Stimulated activated CD4-positive, alpha-beta T cell treated with anti-CD3 and anti-CD28 coated beads, TNF-alpha, amount 100 ng/mL, for 48 hours (primary cell): ENCODE measurements at regions not wholly inside any gene's neighbourhood (a gene's known extent, or its start where the extent isn't known, plus 50 kb on each side); places are given as distances from the start of the nearest gene placed in this dataset.

ENCODE experiments used
- DNase-seq, 3 donors: peaks; one replicate each; pipeline ENCODE4 v3.0.0-alpha.2; 2020; ENCODE audit warnings: low read depth in 3 of 3

DNA sequence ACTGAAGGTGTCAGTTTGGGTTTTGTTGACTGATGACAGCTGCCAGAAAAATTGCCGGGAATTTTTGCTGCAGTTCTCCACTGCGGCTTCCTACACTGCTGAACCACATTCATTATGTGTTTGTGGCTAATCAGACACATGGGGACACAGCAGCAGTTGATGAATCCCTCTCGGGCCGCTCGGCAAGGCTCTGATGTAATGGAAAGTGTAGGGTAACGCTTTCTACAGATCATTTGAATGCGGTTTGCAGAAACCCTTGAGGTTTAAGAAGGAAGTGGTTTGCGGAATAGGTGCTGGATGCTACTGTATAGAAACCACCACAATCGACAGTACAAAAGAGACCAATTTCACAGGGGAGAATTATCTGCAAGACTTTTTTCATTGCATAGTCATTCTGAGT is 138.7 kb upstream of the SASH1 start:
- DNase-seq: peak; percentile 33 to 62 (median 37)

DNA sequence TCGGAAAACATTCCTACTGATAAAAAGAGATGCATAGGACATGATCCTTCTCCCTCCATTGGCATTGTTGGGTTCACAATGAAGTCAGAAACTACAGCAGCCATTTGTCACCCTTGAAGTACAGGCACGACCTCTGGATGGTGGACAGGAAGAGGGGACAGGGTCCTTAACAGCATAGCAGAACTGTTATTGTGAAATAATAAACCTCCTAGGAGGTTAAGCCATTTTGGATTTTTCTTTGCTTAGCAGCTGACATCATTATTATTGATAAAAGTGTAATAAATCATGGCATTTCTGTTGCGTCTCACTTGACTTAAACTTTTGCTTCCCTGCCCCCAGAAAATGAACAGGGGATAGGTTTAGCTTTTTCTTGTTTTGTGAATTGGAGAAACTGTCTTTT is 134.3 kb upstream of the SASH1 start:
- DNase-seq: no peak

DNA sequence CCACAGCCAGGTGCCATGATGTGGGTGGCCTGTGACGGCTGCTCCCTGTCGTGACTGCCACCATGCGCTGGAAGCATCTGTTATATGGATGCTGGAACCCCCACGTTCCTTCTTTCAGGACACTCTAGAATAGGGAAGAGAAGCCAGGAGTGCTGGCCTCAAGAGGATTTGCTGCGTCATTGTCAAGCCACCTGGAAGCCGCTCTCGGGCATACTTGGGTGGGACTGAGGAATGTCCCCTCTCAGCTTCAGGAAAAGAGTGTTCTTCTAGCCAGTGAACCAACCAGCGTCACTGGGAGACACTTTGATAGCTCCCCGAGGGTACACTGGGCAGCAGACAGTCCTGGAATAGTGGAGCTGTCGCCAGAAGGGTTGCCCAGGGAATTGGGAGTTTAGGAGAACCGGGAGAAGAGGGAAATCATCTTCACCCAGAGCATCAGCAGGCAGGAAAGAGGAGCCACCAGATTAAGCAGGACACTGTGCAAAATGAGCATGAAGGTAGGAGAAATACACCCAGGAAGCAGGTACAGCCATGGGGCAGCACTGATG is 130.8 kb upstream of the SASH1 start:
- no peak for DNase-seq

DNA sequence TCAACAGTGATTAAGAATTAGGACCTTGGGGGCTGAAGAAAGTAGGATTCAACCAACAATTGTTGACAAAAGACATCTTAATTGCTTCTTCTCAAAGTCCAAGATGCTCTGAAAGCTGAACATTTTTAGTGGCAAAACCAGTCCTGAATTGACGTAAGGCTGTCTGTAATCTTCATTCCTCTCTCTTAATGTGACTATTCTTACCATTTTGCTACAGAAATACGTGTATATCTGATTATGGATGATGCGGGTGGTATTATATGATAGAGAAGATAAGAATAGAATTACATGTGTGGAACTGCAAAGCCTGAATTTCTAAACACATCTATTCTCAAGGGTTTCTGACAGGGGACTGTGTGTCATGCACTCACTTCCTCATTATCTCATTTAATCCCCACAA is 130.3 kb upstream of the SASH1 start:
- no peak for DNase-seq

DNA sequence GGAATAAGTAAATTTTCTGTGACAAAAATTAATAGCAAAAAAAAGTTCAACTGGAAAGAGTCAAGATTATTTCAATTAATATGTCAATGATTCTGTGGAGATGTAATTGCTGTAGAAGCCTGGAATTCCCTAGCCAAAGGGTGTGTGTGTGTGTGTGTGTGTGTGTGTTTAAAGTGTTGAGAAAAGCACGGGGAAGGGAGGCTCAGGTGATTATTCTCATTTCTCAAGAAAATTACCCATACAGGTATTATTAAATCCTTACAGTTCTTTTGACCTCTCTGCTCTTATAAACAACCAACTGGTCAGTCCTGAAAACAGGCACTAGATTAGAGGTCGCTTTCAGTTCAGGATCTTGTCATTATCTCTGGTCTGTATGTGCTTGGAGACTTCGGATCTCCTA is 129.3 kb upstream of the SASH1 start:
- DNase-seq: no peak

DNA sequence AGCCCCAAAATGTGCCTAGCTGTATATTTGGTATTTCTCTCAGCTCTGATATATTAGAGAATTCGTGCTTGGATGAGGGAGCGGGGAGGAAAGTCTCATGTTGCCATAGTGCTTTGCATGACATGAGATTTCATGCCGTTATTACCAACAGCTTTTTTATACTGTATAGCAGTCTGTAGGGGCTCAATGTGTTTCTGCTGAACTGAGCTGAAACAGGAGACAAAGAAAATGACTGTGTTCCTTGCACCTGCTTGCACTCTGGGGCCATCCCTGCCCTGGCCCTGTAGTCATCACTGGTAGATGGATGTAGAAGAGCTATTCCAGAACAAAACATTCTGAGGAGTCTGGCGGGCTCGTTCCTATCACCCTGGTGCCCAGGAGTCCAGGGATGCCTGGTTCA is 128.0 kb upstream of the SASH1 start:
- no peak for DNase-seq

DNA sequence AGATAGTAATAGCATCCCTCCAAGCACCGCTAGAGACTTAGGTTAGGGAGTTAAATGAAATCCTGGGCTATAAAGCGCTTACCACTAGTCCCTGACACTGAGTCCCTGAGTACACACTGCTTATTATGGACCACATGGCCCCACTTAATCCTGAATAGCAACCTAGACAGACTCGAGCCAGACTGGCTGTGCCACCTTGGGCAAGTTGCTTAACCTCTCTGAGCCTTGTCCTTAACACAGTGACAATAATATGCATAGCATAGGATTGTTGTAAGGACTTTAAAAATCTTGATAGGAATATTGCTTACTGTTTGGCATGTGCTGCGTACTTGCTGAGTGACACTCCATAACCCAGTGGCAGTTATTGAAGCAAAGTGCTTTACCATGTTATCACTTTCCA is 125.6 kb upstream of the SASH1 start:
- no peak for DNase-seq

DNA sequence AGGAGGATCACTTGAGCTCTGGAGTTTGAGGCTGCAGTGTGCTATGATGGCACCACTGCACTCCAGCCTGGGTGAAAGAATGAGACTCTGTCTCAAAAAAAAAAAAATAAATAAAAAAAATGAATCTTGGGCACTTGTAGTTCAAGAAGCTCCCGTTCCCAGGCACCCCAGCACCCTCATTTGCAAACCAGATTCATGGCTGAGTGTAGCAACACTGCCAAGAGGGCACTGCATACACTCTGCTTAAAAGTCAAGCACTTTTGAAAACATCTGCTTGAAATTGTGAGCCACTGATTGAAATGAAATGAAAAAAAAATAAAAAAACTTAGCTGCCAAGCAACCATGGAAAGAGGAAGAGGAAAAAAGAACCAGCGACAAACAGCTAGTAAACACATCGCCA is 124.7 kb upstream of the SASH1 start:
- DNase-seq: no peak

DNA sequence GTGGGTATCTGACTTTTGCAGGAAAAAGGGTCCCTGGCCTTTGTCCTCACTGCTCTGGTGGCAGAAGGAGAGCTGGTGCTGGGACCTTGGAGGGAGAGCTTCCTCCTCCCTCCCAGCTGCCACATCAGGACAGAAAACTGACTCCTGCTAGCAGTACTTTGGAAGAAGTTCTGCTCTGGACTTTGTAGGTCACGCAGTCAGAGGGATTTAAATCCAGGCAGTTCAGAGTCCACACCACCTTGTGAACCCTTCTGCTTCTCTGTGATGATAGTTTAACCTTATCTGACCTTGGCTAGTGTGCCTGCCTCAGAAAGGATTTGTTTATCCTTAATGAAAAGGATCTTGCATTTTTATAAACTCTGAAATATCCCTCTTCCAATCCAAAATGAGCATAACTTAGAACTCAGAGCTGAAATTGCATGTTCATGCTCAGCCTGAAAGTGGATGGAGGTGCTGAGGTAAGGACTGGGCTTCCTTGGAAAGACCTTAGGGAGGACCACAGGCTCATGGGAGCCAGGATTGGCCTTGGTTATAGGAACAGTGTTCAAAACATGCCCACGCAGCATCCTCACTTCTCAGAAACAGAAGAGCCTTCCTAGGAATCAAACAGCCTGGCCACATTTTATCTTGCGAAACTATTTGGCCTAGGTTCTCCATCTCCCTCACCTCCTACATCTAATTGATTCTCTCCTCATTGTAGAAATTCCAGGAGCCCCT is 123.9 kb upstream of the SASH1 start:
- DNase-seq: no peak

DNA sequence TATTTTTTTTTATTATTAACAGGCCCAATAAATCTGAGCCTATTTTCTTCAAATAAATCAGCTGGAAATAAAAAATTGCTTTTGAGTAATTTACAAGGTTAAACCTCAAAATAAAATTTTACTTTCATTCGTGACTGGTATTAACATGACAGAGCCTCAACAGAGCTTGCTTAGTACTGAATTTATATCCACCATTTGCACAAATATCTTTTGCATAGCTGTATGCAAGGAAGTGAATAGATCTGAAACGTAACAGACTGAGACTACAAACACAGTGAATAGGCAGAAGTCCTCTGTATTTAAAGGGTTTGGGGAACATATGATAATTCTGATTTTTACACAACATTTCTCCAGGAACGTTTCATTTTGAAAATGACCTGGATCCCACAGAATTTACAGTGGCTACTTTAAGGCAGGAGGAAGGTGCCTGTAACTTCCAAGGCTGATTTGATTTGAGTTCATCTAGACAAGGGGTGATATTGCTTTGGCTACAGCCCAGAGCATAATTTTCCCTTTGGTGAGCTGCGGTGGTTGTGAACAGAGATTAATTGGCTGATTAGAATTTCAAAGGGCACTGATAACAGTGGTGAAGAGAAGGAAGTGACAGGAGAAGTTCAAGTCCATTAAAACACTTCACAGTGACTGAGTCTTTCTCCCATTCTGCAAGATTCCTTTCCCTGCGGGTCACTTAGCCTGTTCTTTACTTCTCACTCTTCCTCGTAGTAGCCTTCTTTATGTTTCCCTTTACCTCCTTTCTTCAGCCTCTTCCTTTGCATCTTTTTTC is 121.2 kb upstream of the SASH1 start:
- no peak for DNase-seq

DNA sequence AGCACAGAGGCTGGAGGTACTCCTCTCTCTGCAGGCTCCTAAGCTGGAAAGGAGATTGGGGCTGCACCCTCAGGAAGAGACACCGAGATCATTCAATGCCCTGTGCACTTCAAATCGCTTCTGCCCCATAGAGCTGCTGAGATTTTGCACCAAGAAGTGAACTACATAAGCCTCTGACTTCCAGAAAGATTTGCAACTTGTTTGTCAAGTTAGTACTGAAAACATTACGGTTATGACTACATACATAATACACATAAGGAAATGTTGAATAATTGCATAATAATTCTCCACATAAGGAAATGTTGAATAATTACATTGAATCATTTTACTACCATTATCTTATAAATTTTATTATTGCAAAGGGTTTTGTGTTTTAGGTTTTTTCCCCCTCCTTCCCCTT is 120.3 kb upstream of the SASH1 start:
- no peak for DNase-seq

DNA sequence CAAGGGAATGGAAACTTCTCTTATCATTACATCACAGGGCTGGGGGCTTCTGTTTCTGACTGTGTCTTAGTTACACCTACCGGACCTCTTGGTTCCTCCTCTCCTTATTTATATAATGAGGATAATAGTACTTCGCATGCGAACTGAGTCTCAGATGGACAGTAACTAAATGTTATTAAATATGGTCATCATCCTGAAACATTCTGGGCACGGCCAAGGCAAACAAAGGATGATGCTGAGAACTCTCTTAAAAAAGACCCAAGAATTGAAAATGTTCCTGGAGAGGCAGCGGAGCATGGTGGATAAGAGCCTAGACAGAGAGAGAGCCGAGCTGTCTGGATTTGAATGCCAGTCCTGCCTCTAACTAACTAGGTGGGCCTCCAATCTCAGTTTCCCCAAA is 119.8 kb upstream of the SASH1 start:
- no peak for DNase-seq

DNA sequence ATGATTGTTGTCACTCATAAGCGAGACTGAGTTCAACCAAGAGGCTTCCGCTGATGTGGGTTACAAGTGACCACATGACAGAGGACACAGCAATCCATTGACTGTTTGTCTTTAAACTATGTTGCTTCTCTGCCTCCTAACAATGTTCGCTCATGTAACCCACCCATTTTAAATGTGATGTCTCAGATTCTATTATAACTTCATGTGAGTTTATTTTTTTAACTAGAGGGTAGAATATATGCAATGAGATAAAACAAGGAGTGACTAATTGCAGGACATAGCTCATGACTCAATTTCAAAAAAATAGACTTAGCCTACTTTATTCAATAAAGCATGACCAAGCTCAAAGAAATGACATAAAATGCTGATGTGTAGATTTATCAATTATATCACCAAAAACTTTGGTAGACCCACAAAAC is 119.2 kb upstream of the SASH1 start:
- no peak for DNase-seq

DNA sequence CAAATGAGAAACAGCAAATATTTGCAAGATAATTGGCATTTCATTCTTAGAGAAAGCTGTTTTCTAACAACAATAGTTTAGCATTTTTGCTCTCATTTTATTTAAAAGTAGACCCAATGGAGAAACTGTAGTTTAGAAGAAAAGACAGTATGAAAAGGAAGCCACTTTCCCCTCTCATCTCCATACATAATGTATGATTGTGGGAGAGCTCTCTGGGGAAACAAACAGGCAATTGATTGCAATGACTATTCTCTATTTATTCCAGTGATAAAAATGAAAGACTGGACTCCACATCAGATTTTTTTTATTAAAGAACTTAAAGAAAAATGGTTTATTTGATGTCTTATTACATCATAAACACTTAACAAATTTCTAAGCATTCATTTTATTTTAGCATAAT is 116.8 kb upstream of the SASH1 start:
- DNase-seq: no peak

DNA sequence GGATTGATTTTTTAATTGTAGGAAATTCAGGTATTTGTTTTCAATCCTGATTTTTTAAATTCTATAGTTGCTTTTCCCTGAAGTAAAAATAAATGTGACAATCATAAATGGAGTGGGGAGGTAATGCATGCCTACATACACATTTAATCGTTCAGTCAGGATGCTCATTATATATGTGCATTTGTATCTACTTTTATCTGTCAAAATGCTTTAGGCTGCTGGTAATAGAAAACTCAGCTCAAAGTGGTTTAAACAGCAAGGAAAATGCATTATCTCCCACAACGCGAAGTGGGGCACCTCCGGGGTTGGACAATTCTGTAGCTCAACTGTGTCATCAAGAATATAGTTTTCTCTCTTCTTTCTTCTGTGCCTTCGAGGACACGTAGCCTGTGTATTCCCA is 116.4 kb upstream of the SASH1 start:
- DNase-seq: no peak

DNA sequence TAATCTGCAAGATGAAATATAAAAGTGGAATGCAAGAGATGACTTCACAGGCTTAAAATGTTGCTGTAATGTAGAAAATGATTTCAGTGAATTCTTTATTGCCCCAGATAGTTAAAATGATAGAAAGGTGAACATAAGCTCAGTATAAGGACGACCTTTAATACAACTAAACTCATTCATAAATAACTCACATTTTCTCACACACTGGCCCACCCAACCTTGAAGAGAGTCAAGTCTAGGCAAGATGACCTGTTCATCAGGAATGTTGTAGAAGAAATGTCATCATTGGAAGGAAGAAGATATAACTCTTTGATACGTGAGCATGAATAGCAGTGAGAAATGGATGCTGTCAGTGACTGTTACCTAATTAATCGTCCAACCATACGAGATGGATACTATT is 111.1 kb upstream of the SASH1 start:
- no peak for DNase-seq

DNA sequence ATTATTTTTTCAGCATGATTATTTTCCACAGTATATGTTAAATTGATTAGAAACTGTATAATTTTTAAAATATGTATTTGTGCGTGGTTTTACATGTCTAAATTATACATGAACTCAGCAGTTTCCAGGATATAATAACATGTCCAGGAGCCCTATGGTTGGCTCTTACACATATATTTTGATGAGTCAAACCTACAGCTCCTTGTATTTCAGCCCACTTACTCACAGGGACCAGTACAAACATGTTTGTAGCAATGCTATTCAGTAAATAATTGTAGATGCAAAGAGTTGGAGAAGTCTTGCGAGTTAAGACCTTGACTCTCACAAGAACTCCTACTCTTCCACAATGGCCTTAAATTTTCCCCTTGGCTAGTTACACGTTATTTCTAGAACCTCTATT is 107.2 kb upstream of the SASH1 start:
- no peak for DNase-seq

DNA sequence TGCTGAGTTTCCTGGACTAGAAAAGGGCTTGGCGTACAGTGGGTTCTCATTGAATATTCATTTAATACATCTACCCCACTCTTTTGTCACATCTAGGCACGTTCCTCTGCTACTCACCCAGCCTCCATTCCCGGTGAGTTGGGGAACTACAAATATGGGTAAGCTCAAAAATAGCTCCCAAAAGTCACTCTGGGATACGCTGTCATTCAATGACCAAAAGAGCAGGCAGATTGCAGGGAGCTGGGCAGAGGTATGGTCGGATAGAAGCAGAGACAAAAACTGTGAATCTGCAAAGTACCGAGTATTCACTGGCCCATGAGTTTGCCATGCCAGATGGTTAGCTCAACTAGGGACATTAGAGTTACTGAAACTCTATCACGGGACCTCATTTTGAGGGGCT is 103.9 kb upstream of the SASH1 start:
- DNase-seq: no peak

DNA sequence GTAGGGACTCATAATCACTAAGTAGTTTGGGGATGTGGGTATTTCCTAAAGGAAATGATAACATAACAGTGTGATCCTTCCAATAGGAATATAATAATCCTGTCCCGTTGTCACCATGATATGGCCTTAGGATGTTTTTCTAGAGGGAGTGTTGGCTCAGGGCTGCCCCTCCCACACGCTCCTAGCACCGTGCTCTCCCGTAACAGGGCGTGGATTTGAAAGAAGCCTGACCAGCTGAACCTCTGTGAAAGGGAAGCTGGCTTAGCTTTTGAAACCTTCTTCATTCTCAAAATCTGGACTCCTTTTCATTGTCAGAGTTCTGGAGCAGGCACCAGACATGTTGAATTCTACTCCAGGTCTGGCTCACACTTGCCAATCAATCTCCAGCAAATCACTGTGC is 103.4 kb upstream of the SASH1 start:
- no peak for DNase-seq

DNA sequence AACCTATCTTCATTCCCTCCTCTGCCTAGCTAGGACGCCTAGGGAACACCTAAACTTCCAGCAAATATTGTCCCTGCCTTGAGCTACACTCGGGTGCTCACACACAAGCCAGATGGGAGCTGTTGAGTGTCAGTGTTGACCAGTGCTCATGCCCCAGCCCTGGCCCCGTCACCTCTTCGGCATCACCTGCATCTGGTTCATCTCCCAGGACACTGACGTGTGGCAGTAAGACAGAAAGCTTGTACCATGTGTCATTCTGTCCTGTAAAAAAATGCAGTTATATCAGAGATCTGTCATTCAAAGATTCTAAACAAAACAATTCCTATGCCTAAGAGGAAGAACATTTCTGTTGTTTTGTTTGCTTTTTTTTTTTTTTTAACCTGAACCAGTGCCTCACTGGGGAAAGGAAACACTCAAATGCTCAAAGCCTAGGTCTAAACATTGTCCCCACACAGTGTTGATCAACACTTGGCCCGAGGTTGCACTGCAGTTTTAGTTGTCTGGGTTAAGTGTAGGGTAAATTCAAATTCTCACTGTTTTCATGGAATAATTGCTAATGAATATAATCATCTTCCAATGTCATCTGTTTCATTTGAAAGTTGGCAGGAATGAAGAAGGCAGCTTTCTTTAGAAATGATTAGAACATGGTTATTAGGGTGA is 102.7 kb upstream of the SASH1 start:
- DNase-seq: no peak

DNA sequence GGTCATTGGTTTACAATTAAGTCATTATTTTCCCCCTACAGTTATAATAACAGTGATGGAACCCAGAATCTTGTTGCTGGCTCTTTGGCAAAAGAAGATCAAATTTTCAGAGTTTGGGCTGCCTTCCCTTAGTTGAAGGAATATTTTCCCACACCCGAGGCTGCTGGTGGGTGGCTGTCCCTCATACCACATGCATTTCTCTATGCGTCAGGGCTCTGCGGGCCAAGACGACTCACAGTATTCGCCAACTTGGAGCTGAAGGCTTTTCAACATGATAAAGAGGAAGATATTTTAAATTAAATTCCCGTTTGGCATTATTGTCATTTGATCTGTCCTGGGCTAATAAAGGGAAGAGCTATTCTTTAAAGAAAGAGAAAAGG is 102.2 kb upstream of the SASH1 start:
- no peak for DNase-seq

DNA sequence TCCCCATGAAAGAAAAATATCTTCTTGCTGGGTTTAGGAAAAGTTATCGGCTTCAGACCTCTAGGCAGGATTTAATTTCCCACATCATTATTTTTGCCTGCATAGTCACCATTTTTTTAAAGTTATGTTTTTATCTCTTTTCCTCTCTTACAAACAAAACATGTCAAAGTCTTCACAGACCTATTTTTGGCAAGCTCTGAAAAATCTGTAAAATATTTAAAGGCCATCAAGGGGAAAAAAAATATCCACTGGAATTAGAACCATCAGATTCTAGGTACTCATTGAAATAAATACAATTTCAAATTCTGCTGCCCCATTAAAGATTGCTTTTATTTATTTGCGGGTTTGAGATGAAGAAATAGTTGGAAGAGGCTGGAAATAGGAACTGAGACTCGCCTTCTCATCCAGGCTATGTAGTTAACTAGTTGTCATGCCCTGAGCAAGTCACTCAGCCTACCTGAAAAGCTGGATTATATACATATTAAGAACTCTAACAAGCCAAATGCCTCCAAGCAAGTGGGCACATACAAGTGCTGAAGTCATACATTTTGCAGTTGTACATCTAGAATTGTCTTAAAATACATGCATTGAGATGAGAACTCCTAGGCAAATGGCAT is 101.7 kb upstream of the SASH1 start:
- DNase-seq: no peak
